ENCODE measurements at regions not wholly inside any gene's neighbourhood (a gene's known extent, or its start where the extent isn't known, plus 50 kb on each side); places are given as distances from the start of the nearest gene placed in this dataset.
A peak's percentile ranks its signal among the peaks of the same experiment; 100 is the strongest.

DNA sequence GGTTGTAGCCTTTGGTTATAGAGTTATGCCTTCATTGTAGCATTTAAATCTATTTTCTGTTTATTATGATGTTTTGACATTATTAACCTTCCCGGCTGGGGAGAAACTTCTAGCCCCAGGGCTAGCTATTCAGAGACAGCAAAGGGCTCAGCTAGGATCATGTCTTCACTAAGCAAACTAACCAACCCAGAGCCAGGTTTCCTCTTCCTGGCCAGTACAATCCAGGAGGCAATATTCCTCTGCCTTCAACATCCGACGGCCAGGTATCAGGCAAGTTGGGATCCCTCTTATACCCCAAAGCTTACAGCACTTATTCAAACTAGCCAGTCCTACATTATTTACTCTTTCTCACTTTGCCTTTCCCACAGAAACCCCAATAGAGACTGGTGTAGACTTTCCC, 1060.7 kb upstream of the GHITM start:
- DNase-seq (no peak), ATAC-seq (no peak)
- H3K27ac ChIP-seq = no peak overlapping the region
- intact Hi-C loops (cut with DNase I) = no loop called here
- H3K4me1 ChIP-seq = no peaks in the 10 kb centered on the region
- H3K27me3 ChIP-seq = no peaks in the 10 kb centered on the region
- no peak overlapping the region for H3K4me3 ChIP-seq
- H3K36me3 ChIP-seq = no peaks in the 10 kb centered on the region
- H3K9me3 ChIP-seq = peaks cover 0 to 4% of the 10 kb centered on the region in 2 donors
- TF ChIP-seq, protein P1, sequence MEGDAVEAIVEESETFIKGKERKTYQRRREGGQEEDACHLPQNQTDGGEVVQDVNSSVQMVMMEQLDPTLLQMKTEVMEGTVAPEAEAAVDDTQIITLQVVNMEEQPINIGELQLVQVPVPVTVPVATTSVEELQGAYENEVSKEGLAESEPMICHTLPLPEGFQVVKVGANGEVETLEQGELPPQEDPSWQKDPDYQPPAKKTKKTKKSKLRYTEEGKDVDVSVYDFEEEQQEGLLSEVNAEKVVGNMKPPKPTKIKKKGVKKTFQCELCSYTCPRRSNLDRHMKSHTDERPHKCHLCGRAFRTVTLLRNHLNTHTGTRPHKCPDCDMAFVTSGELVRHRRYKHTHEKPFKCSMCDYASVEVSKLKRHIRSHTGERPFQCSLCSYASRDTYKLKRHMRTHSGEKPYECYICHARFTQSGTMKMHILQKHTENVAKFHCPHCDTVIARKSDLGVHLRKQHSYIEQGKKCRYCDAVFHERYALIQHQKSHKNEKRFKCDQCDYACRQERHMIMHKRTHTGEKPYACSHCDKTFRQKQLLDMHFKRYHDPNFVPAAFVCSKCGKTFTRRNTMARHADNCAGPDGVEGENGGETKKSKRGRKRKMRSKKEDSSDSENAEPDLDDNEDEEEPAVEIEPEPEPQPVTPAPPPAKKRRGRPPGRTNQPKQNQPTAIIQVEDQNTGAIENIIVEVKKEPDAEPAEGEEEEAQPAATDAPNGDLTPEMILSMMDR (IDR thresholded peaks at IDR 0.05) = no peak

DNA sequence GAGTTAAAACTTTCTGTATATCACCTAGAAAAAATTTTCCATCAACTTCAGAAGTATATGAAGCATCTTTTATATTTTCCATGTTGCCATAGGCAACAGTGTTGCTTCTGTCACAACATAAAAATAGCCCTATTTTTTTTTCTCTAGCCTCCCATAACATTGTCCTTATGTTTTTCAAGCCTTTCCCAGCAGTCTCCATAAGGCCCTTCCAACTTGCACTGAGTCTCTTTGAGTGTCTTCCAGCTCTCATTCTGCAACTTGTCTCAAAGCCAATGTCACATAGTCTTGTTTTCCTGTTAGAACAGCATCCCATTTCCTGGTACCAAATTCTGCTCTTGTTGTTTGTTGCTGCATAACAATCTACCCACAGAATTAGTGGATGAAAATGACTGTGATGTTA, 1055.5 kb upstream of the GHITM start:
- Histone ChIP-seq H3K4me1 (no peaks in the 10 kb centered on the region), H3K27ac (no peak overlapping the region), H3K27me3 (no peaks in the 10 kb centered on the region), H3K9me3 (peaks cover 0 to 2% of the 10 kb centered on the region in 2 donors), H3K36me3 (no peaks in the 10 kb centered on the region), H3K4me3 (no peak overlapping the region)
- ATAC-seq (no peak), DNase-seq (peak in 2 of 4 donors; percentile 39 to 60)
- TF ChIP-seq, protein P1 (IDR thresholded peaks at IDR 0.05) = no peak
- intact Hi-C loops (cut with DNase I) = no loop called here

DNA sequence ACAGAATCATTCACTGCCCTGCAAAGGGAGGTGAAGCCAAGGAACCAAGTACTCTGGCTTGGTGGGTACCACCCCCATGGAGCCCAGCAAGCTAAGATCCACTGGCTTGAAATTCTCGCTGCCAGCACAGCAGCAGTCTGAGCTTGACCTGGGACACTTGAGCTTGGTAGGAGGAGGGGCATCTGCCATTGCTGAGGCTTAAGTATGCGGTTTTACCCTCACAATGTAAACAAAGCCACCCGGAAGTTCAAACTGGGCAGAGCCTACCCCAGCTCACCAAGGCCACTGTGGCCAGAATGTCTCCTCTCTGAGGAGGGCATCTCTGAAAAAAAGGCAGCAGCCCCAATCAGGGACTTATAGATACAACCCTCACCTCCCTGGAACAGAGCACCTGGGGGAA, 1050.0 kb upstream of the GHITM start:
- Histone ChIP-seq H3K27me3 (no peaks in the 10 kb centered on the region), H3K4me3 (no peak overlapping the region), H3K36me3 (no peaks in the 10 kb centered on the region), H3K9me3 (peaks cover 0 to 8% of the 10 kb centered on the region in 2 donors), H3K27ac (no peak overlapping the region), H3K4me1 (no peaks in the 10 kb centered on the region)
- DNase-seq = no peak
- TF ChIP-seq, protein P1 (IDR thresholded peaks at IDR 0.05) = no peak
- no peak for ATAC-seq
- intact Hi-C loops (cut with DNase I) = no loop called here

DNA sequence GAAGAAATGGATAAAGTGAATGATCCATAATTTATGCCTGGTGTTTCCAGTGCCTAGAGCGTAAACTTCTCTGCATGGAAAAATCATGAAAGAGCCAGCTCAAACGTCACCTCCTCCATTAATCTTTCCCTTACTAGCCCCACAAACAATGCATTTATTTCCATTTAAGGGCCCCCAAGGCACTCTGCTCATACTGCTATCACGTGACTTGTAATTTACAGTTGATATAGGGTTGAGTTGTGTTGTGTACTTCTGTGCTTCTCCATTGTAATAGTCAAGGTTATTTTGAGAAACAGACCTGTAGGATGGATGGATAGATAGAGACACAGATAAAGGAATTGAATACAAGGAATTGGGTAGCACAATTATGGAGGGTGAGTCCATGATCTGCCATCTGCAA, 1034.7 kb upstream of the GHITM start:
- DNase-seq (no peak), ATAC-seq (no peak)
- Histone ChIP-seq H3K36me3 (no peaks in the 10 kb centered on the region), H3K4me1 (no peaks in the 10 kb centered on the region), H3K9me3 (peaks cover 0 to 14% of the 10 kb centered on the region in 2 donors), H3K27ac (no peak overlapping the region), H3K4me3 (no peak overlapping the region), H3K27me3 (no peaks in the 10 kb centered on the region)
- TF ChIP-seq, protein P1 (IDR thresholded peaks at IDR 0.05) = no peak
- intact Hi-C loops (cut with DNase I) = no loop called here

DNA sequence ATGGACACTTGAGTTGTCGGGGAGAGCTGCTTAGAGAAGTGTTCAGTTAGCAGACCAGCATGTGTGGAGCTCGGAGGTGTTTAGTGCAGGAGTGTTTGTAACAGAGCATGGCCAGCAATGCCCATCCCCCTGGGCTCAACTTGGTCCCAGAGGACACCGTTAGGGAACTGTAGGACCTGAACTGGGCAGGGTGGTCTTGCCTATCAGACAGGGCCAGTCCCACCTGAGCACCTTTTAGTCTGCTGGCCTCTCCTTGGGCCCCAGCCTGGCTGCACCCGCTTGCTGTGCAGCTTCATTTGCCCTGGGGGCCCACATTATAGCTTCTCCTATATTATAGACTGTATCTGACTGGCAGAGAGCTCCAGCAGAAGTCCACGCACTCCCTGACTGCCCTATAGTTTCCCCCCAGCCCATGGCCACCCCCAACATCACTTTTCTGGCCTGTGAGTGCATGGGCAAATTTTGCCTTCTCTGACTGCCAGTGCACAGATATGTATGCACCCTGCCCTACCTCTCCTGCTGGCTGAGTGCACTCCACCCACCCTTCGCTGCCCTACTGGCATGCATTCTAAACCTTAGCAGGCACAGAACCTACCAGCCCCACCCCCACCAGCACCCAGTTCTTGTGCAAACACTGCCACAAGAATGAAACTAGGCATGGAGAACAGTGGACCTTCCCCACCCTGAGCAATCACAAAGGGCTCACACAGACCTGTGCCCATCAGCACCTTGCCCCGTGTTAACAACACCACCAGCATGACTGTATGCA, 1030.6 kb upstream of the GHITM start:
- Histone ChIP-seq H3K4me3 (no peak overlapping the region), H3K4me1 (no peaks in the 10 kb centered on the region), H3K9me3 (peaks cover 0 to 43% of the 10 kb centered on the region in 2 donors), H3K27ac (no peak overlapping the region), H3K36me3 (no peaks in the 10 kb centered on the region), H3K27me3 (no peaks in the 10 kb centered on the region)
- DNase-seq (peak in 2 of 4 donors; percentile 24 to 26), ATAC-seq (peak; percentile 52)
- TF ChIP-seq, protein P1 (IDR thresholded peaks at IDR 0.05) = no peak
- intact Hi-C loops (cut with DNase I) = no loop called here
